Pancreas (tissue), 10 donors: ENCODE measurements at regions not wholly inside any gene's neighbourhood (a gene's known extent, or its start where the extent isn't known, plus 50 kb on each side); places are given as distances from the start of the nearest gene placed in this dataset.
A peak's percentile ranks its signal among the peaks of the same experiment; 100 is the strongest.

Source experiments
- ATAC-seq, 4 donors: fragments of 200-7000 bp; cut with Tn5 transposase; one replicate each; pipeline versions ENCODE4 v1.8.0 to v1.9.1; 2020; ENCODE audit warnings: mild to moderate bottlenecking in 4 of 4, moderate library complexity in 4 of 4
- DNase-seq, 6 donors: peaks; one replicate each; pipeline ENCODE4 v3.0.0-alpha.2; 2020
- FAIRE-seq: peaks from 2 replicates; lab custom pipeline; 2012; peaks lifted over from hg19 to GRCh38; lab: Jason Lieb, UNC
- H3K27ac ChIP-seq, 4 donors: fragments of 200-600 bp; sonication (generic); 1 replicate in 3 of 4; 2 replicates in 1 of 4; pipeline versions ENCODE4 v1.5.0 to v1.8.0; 2020
- H3K27me3 ChIP-seq, 4 donors: fragments of 200-600 bp; one replicate each; pipeline ENCODE4 v1.8.0; 2021
- H3K36me3 ChIP-seq, 3 donors: fragments of 200-600 bp; sonication (generic) in 1 of 3; one replicate each; pipeline versions ENCODE4 v1.5.0 to v1.8.0; 2020 to 2021
- H3K4me1 ChIP-seq, 3 donors: fragments of 200-600 bp; one replicate each; pipeline ENCODE4 v1.8.0; 2021
- H3K4me3 ChIP-seq, 4 donors: fragments of 200-600 bp; sonication (generic) in 2 of 4; one replicate each; pipeline versions ENCODE4 v1.5.0 to v1.8.0; 2020 to 2021
- H3K9me3 ChIP-seq, 4 donors: fragments of 200-600 bp; one replicate each; pipeline ENCODE4 v1.8.0; 2021
- WGBS, 2 donors: extraction: QIAGEN DNeasy Blood & Tissue Kit; methylation state at CpG; one replicate each; pipeline ENCODE4 v1.1.7; 2013; 5-methylcytosine and 5-hydroxymethylcytosine counted together
- intact Hi-C, 3 donors: fragments of 100-400 bp; cut with DNase I; formaldehyde crosslinking; loops; one replicate each; pipeline versions ENCODE4 v1.11.1 to v1.14.2; 2022
- TF ChIP-seq, protein P1 (sequence below), 4 donors: fragments of 200-600 bp; sonication (generic) in 3 of 4; IDR thresholded peaks; one replicate each; pipeline versions ENCODE4 v1.5.0 to v1.8.0; 2021; ENCODE audit warnings: antibody characterized with exemption in 4 of 4
- donor health status: healthy with polysubstance abuse.
- donor health status: DM: no; HTN: no; CAD: no; lungs with moderate emphysema.
- donor health status: DM: no; HTN: no; CAD: no.
- donor health status: control.
- donor health status: control.
- donor health status: Bipolar disorder and iron deficiency.
- donor health status: DM: yes; HTN: yes; CAD: no.
- donor health status: DM: no; HTN: no; CAD: no.
- donor health status: DM: no; HTN: no; CAD: no.
- donor health status: DM: yes; HTN: yes; CAD: no.

DNA sequence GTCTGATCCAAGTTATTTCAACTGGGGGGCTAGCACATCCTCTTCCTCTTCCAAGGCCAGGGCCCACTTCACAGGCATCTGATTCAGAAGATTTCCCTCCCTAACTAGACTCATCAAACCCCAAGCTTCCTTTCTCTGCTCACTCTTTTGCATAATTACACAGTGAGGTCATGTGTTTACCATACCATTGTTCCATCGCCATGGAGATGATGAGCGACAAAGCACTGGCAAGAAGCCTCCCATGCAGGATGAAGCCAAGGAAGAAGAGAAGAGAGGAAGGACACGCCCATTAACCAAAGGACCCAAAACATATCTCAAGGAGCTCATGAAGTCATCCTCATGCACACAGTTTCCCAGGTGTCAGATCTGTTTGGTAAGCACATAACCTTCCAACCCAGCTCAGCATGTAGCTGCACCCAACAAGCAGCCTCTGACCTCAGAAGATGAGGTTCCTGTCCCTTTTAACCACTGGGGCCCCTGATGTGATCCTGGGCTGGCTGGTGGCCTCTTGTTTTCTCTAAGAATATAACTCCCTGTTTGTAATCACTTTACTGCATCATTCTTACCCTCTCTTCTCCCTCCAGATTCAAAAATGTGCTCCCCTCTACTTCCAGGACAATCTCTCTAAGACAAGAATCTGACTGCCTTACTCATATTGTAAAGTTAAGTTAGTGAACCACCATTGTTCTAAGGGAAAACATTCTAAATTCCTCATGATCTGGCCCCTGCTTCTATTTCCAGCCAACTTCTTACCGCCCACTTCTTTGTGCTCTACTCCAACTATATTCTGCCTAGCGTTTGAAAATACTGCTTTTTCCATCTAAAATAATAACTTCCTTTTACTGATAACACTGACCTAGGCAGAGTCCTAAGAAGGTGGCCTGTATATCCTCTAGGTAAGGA is 190.1 kb downstream of the TTC32 start:
- intact Hi-C loops = no loop called here
- FAIRE-seq (no peak), ATAC-seq (peak in 3 of 4 donors; percentile 28 to 55 (median 50)), DNase-seq (no peak)
- WGBS, 2 donors = 56 to 64% methylated on average over 5 of the region's 5 CpGs
- Histone ChIP-seq H3K4me1 (no peaks in the 10 kb centered on the region), H3K36me3 (no peaks in the 10 kb centered on the region), H3K9me3 (no peaks in the 10 kb centered on the region), H3K27me3 (no peaks in the 10 kb centered on the region), H3K4me3 (no peak overlapping the region), H3K27ac (no peak overlapping the region)
- TF ChIP-seq, protein P1, sequence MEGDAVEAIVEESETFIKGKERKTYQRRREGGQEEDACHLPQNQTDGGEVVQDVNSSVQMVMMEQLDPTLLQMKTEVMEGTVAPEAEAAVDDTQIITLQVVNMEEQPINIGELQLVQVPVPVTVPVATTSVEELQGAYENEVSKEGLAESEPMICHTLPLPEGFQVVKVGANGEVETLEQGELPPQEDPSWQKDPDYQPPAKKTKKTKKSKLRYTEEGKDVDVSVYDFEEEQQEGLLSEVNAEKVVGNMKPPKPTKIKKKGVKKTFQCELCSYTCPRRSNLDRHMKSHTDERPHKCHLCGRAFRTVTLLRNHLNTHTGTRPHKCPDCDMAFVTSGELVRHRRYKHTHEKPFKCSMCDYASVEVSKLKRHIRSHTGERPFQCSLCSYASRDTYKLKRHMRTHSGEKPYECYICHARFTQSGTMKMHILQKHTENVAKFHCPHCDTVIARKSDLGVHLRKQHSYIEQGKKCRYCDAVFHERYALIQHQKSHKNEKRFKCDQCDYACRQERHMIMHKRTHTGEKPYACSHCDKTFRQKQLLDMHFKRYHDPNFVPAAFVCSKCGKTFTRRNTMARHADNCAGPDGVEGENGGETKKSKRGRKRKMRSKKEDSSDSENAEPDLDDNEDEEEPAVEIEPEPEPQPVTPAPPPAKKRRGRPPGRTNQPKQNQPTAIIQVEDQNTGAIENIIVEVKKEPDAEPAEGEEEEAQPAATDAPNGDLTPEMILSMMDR (IDR thresholded peaks at IDR 0.05) = no peak

DNA sequence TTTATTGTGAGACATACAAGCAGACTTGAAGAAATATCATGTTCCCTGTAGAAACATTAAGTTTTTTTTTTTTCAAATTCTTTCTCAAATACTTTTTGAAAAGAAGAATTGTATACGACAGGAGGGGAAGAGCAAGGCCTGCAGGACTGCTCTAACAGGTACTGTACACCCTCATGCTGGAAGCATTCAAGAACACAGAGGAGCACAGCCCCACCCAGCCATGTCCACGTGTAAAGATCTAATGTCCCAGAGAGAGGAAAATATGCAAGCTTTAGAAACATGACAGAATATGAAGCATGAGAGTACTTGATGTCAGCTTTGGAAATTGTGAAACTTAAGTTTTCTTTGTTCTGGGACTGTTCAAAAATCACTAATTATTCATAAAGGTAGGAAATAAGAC is 191.6 kb downstream of the TTC32 start:
- no peaks in the 10 kb centered on the region for H3K4me1 ChIP-seq
- DNase-seq = no peak
- FAIRE-seq = no peak
- H3K27me3 ChIP-seq = no peaks in the 10 kb centered on the region
- ATAC-seq = no peak
- no peaks in the 10 kb centered on the region for H3K36me3 ChIP-seq
- intact Hi-C loops = no loop called here
- 74 to 81% methylated on average over 2 of the region's 2 CpGs for WGBS, 2 donors
- H3K27ac ChIP-seq = no peak overlapping the region
- TF ChIP-seq, protein P1 (IDR thresholded peaks at IDR 0.05) = no peak
- no peak overlapping the region for H3K4me3 ChIP-seq
- H3K9me3 ChIP-seq = no peaks in the 10 kb centered on the region

DNA sequence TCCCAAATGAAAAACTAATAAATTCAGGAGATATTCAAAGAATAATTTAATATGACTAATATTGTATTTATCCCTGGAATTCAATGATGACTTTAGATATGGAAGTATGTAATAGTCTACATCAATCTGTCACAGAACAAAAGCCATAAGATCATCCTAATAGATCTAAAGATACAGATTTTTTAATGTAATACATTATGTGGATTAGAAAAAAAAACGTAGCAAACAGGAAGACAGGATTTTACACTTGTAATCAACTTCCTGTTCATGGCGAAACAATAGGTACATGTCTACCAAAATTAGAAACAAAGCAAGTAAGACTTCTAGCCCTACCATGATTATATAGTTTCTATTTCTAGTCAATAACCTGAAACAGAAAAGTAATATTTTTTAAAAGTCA is 192.2 kb downstream of the TTC32 start:
- H3K4me1 ChIP-seq = no peaks in the 10 kb centered on the region
- ATAC-seq (no peak), DNase-seq (no peak), FAIRE-seq (no peak)
- H3K9me3 ChIP-seq = no peaks in the 10 kb centered on the region
- no peaks in the 10 kb centered on the region for H3K27me3 ChIP-seq
- 57 to 67% methylated on average over 2 of the region's 2 CpGs for WGBS, 2 donors
- no peak overlapping the region for H3K4me3 ChIP-seq
- TF ChIP-seq, protein P1 (IDR thresholded peaks at IDR 0.05) = no peak
- no peak overlapping the region for H3K27ac ChIP-seq
- H3K36me3 ChIP-seq = no peaks in the 10 kb centered on the region
- intact Hi-C loops = no loop called here

DNA sequence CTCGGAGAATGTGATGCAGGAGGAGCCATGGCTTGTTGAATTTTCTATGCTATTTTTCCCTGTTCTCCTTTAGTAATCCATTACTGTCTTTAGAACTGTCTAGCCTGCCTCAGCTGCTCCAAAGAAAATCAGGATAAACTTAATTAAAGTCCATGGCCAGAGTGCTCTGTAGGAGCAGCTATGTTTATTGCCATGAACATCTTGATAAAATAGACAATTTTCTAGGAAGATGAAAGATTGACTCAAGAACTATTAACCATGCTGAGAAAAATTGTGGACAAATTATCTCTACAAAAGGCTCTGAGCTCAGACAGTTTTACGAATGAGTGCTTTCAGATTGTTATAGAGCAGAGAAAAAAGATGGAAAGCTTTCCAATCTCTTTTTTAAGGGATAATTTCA is 193.0 kb downstream of the TTC32 start:
- no peak overlapping the region for H3K27ac ChIP-seq
- TF ChIP-seq, protein P1 (IDR thresholded peaks at IDR 0.05) = no peak
- 91 to 94% methylated on average over 2 of the region's 2 CpGs for WGBS, 2 donors
- H3K9me3 ChIP-seq = no peaks in the 10 kb centered on the region
- H3K4me1 ChIP-seq = no peaks in the 10 kb centered on the region
- no peak for ATAC-seq
- intact Hi-C loops = no loop called here
- no peaks in the 10 kb centered on the region for H3K36me3 ChIP-seq
- H3K4me3 ChIP-seq = no peak overlapping the region
- H3K27me3 ChIP-seq = no peaks in the 10 kb centered on the region
- DNase-seq = no peak
- FAIRE-seq = no peak

DNA sequence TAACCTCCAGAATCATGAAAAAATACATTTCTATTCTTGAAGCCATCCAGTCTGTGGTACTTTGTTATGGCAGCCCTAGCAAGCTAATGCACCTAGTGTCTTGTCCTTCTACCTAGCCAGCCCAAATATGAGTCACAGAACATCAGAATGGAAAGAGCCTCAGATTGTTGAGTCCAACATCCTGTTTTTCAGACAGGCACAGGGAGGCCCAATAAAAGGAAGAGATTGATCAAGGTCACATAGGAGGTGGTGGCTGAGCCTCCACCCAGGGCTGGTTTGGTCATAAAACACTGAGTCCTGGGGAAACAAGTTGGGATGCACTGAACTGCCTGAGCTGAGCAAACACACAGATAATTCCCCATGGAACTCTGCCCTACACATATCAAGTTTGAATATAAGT is 195.5 kb downstream of the TTC32 start:
- ATAC-seq (no peak), FAIRE-seq (no peak), DNase-seq (no peak)
- Histone ChIP-seq H3K27ac (no peak overlapping the region), H3K4me3 (no peak overlapping the region), H3K9me3 (no peaks in the 10 kb centered on the region), H3K27me3 (no peaks in the 10 kb centered on the region), H3K36me3 (no peaks in the 10 kb centered on the region), H3K4me1 (no peaks in the 10 kb centered on the region)
- TF ChIP-seq, protein P1 (IDR thresholded peaks at IDR 0.05) = no peak
- intact Hi-C loops = no loop called here
